ENCODE measurements at regions not wholly inside any gene's neighbourhood (a gene's known extent, or its start where the extent isn't known, plus 50 kb on each side); places are given as distances from the start of the nearest gene placed in this dataset.

DNA sequence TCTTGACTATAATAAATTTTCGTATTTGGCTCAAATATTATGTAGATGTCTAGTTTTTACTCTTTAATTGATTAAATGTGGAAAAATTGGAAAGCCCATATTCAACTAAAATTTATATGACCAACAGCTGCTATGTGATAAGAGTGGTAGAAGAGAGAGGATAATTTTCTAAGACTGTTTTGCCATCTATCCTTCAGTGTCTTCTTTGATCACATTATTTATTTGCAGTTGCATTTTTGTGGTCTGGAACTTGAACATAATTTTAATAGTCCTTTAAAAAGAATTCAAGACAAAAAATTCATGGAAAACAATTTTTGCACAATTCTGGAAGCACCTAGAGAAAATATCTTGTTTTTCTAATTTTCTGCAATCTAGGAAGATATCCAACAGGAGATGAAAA lies 213.3 kb upstream of the THBS1 start:
- FAIRE-seq: no peak

DNA sequence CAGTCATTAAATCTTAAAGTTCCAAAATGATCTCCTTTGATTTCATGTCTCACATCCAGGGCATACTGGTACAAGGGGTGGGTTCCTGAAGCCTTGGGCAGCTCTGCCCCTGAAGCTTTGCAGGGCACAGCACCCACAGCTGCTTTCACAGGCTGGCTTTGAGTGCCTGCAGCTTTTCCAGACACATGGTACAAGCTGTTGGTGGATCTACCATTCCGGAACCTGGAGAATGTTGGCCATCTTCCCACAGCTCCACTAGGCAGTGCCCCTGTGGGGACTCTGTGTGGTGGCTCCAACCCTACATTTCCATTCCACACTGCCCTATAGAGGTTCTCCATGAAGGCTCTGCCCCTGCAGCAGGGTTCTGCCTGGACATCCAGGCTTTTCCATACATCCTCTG lies 211.1 kb upstream of the THBS1 start:
- FAIRE-seq: no peak

DNA sequence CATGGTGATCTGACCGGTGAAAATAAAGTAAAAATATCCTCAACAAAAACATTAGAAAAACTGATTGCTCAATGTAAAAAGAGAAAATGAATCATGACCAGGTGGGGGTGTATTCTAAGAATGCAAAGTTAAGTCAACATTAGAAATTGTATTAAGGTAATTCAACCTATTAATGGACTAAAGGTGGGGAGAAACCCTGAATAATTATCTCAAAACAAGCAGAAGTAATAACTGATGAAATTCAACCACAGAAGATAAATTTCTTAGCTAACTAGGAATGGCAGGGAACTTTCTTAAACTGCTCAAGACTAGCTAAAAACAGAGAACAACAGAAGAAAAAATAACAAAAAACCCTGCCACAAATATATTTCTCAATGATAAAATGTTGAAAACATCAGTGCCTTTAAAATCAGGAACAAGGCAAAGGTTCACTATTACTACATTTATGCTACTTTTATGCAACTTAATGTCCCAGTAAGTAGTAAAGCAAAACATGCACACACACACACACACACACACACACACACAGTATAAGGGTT lies 204.4 kb upstream of the THBS1 start:
- FAIRE-seq: no peak

DNA sequence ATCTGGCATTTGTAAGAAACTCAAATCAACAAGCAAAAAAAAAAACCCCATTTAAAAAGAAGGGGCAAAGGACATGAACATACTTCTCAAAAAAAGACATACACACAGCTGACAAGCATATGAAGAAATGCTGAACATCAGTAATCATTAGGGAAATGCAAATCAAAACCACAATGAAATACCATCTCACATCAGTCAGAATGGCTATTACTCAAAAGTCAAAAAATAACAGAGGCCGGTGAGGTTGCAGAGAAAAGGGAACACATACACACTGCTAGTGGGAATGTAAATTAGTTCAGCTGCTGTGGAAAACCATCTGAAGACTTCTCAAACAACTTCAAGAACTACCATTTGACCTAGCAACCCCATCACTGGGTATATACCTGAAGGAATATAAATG lies 199.4 kb upstream of the THBS1 start:
- FAIRE-seq: no peak

- no peak for FAIRE-seq
Measured at GRCh38 chr15:39388118-39388517, 192.8 kb upstream of the THBS1 start.

DNA sequence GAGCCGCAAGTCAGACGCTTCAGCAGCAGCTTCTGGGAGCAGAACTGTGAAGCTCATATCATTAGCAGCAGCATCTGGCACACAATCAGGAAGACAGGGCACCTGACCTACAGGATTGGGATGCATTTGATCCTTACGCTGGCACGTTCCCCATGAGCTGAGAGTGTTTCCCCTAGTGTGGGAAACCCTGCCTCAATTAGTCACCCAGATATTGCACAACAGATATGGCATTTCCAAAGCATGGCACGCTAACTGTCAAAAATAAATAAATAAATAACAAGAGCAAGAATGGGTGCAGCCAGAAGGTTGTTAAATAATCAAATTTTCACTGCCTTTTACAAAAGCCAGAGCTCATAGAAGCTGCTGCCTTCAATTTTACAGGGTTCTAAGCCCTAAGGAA lies 189.6 kb upstream of the THBS1 start:
- FAIRE-seq: no peak

DNA sequence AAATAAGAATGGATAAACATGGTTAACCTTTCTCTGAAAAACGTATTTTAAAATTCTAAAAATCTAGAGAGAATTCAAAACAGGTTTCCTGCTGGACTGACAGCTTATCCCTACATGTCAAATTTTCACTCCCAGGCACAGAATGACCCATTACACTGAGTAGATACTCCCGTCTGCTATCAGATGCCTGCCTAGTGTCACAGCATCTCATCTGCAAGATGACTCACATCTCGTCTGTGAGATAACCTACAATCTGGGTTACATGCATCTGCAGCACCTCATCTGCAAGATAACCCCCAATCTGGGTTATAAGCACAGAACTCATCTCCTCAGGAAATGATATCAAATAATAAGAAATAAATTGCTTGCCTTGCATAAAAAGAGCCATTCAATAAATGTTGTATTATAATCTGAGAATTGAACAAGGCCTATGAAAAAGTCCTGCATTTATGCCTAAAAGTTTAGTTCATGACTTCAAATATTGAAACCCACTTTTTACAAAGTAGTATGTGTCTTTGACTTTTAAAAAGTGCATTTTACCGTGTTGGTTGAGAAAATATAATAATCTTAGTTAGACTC lies 188.3 kb upstream of the THBS1 start:
- FAIRE-seq: no peak

DNA sequence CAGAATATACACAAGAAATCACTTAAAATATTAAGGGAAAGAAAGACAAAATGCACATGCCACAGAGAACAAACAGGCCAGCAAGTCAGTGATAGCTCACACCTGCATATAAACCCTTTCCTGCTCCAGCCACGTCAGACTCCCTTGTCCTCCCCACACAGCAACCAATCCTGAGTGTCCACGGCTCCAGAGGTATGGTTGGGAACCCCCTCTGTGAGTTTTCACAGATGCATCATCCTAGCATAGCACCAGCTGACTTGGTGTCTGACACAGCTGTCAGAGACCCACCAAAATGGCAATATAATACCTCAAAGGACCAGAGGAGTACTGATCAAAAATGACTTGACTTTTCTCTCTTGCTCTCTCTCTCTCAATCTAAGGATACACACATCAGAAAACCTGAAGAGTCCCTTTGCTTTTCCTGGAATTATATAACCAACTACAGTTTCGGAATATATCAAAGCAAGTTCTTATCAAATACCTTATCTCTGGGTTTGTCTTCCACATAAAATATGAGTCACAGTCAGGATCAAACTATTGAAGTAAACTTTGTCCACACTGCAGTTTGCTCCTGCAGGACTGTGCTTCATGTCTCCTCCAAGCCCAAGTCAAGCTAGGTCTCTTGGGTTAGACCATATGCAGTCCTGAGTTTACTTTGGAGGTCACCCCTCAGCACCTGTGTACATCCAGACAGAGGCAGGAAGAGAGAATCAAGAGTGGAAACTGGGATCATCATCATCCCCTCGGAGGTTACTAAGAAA lies 187.1 kb upstream of the THBS1 start:
- FAIRE-seq: no peak

GRCh38 chr15:39394496-39394895 lies 186.4 kb upstream of the THBS1 start:
- no peak for FAIRE-seq

DNA sequence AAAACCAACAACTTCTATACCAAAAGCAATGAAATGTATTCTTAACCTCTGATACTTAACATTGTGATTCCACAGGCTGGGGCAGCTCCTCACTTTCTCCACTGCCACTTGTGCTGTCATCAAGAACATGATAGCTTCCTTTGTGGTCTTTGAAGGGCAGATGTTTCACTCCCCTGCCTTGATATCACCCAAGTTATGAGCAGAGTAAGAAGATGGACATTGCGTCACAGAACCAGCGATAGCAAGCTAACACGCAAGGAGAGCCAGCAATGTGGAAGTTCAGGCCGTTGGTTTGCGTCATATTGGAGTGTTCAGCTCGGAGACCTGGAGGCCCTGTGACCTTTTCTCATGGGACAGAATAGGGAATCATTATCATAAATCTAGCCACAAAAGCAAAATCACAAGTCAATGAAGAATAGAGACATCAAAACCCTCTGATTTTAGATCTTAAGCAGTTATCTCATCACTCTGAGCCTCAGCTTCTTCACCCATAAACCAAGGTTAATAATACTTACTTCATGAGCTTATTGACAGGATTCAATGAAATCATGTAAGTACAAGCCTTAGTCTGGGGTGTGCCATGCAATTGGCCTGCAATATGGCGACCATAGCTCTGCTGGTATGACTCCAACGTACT lies 183.8 kb upstream of the THBS1 start:
- FAIRE-seq: no peak

DNA sequence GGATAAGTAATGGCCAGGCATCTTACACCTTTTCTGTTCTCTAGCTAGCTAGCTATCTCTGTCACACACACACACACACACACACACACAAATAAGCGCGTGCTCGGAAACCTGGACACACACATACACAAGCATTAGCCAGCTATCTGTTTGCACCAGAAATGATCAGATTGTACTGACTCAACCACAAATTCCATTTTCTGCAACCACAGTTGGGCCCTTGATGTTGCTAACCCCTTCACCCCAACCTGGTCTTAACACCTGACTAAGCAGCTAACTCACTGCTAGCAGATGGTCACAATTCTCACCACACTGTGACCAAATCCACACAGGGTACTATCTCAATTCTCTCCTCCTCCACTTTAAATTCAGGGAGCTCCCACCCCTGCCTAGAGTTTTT lies 183.0 kb upstream of the THBS1 start:
- FAIRE-seq: no peak

DNA sequence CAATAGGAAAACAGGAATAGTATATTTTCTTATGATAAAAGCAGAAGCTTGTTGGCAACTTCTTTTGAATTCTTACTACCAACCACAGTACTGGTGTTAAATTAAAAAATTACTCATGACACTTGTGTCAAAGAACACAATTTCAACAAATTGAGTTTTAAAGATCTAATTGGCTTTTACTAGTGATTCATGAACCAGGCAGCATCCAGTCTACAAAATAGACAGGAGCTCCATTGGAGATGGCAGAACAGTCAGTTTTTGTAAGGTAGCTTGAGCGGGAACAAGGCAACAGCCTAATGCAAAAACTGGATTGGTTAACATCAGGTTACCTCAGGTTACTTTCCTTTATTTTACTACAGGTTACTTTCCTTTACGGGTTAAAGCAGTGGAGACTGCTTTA lies 181.3 kb upstream of the THBS1 start:
- FAIRE-seq: no peak

GRCh38 chr15:39400002-39400401 lies 180.9 kb upstream of the THBS1 start:
- no peak for FAIRE-seq

- FAIRE-seq: no peak
Measured at GRCh38 chr15:39400821-39401550, 179.9 kb upstream of the THBS1 start.

DNA sequence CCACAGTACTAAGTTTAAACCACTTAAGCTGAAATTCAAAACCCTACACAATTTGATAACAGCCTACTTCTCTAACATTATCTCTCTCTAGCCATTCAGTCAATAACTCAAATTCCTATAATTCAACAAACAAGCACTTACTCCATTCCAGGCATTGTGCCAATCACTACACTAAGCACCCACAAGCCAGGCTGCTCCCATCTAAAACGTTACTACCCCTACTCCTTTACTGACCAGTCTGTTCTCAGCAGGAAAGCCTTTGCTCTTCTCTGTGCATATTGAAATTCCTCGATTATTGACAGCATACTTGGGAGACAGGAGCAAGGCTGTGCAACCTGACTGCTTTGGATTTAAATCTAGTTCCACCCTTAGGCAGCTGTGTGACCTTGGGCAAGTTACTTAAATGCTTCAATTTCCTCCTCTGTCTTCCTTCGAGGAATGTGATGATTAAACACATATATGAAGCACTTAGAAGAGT lies 177.2 kb upstream of the THBS1 start:
- FAIRE-seq: no peak

DNA sequence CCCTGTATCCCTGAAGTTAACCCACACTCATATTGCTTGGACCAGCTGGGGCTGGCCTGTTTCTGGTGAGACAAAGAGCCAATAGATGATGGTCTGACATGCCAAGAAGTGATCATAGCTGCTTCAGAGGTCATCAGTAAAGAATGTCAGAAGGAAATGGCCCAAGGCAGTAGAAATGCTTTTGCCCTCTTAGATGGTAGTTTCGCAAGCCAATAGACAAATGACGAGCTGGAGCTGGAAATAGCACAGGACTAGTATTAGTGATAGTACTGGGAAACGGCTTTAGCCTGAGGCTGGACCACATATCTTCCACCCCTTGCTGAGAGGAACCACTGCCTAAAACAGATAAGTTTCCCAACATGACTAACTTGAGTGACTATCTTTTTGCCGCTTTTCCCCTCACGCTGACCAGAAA lies 176.1 kb upstream of the THBS1 start:
- FAIRE-seq: no peak

DNA sequence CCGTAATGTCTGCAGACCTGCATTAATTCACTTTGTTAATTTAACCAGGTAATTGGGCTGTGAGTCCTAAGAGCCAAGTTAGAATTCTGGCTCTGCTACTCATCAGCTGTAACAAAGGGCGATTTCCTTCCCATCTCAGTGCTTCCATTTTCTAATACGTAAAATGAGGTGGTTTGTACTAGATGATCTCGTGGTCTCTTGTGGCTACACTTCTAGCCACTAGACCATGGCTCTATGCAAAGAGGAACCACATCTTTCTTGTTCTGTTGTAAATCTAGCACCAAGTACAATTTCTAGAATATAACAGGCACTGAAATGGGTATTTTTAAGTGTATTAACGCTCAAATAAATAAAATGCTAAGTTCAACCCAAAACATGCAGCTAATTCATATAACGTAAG lies 174.4 kb upstream of the THBS1 start:
- FAIRE-seq: no peak

DNA sequence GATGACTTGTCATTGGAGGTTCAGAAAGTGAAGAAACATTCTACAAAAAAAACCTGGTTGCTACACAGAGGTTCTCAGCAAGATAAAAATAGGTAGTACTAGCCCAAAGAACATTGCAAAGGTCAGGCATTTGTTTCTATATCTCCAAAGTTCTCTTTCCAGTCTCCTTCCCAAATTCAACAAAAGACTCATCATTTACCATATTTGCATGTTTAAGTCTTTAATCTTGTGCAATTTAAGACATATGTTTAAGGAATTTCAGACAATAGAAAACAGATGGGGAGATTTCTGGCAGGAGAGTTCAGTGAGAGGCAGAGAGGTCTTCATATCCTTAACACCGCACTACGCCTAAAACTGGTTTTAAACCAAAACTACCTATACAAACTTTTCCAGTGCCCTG lies 173.8 kb upstream of the THBS1 start:
- no peak for FAIRE-seq

GRCh38 chr15:39409876-39410530 lies 170.9 kb upstream of the THBS1 start:
- FAIRE-seq: no peak

DNA sequence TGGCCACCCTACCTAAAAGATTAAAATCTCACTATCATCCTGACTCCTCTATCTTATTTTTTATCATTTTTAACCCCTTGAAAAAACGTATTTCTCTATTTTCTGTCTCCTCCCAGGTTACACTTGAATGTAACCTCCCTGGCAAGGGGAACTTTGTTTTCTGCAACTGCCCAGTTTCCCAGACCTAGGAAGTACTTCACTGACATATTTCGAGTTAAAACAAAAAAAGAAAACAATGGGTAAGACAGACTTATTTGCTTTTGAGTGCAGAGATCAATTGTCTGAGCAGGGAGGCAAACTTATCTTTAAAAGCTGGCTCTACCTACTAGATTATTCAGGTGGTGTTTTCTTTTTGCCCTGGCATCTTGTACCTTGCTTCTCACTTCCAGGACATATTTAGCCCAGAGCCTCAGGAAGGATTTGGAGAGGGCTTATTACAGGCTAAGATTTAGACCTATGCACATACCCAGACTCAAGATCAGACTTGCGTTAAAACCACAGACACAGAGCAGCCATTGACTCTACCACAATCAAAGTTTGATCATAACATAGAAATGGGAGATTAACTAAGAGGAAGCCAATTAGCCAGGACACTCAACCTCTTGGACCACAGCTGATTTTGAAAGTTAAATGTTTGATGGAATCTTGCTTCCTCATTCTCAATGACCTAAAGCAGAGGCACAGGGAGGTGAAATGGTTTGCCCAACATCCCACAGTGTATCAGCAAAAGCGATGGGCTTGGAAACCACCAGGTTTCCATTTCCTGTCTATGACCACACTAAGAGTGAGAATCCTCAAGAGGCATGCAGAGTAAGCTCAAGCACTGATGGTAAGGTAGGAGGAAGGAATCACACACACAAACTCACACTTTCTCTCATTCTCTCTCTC lies 169.5 kb upstream of the THBS1 start:
- no peak for FAIRE-seq

DNA sequence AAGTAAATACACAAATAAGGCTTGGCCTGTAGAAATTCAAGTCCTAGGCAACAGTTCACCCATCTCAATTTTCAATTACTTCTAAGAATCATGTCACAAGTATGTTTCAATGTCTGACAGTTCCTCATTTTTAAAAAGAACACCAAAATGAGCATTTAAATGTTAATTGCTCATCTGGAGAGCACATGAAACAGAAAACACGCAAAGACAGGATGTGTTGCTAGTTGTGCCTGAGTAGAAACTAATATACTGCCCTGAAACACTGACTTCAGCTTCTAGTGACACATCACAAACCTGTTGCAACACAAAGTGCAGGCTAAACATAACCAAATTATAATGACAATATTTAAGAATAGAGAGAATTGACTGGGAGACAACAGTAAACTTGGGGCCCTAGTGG lies 167.3 kb upstream of the THBS1 start:
- no peak for FAIRE-seq

DNA sequence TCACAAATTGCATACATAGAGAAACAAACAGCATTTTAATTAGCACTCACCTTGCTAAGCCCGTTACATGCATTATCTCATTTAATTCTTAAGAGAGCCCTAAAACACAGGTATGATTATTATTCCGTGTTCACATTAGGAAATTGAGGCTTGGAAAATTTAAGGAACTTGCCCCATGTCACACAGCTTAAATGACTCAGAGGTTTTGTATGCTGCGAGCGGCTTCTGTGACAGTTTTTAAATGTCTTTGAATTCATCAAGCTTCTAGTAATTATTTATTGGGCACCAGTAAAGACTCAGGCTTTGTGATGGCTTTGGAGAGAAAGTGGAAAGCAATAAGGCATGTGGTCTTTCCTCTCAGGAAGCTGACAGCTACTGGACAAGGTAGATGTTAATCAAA lies 166.7 kb upstream of the THBS1 start:
- FAIRE-seq: no peak
